SK-N-SH (cell line): ENCODE measurements at regions not wholly inside any gene's neighbourhood (a gene's known extent, or its start where the extent isn't known, plus 50 kb on each side); places are given as distances from the start of the nearest gene placed in this dataset.

Experiments
- CTCF ChIA-PET: fragments of 300-600, 350-600 bp; formaldehyde crosslinking; extraction: SDS; loops from one replicate; lab custom pipeline; 2021; lab: Yijun Ruan, JAX
- POLR2A ChIA-PET: fragments of 350-600 bp; sonication (Branson Sonifier 250); formaldehyde crosslinking; extraction: SDS; loops from one replicate; lab custom pipeline; 2020; ENCODE audit warnings: antibody characterized with exemption, inconsistent platforms; lab: Yijun Ruan, JAX
- DNase-seq: peaks from one replicate; pipeline ENCODE4 v3.0.0; 2012
- H2AFZ ChIP-seq: fragments of 200-600 bp; sonication (generic); 2 replicates; pipeline ENCODE4 v1.8.1; 2016; ENCODE audit warnings: antibody characterized with exemption, mild to moderate bottlenecking, low read depth
- H3F3A ChIP-seq: fragments of 200-600 bp; sonication (generic); replicated peaks from 2 replicates; pipeline ENCODE3; 2016; ENCODE audit warnings: antibody characterized with exemption, mild to moderate bottlenecking; ENCODE audit not compliant: insufficient read depth
- H3K27ac ChIP-seq, 2 experiments: fragments of 200-500 bp in 1 of 2; fragments of 200-600 bp in 1 of 2; sonication (Bioruptor generic) in 1 of 2; sonication (generic), shearing (Covaris generic) in 1 of 2; 2 replicates each; pipeline versions ENCODE4 v1.5.1 to v1.6.1; 2014 to 2016; ENCODE audit warnings: low read depth in 2 of 2, inconsistent platforms in 1 of 2, low read length in 1 of 2, mild to moderate bottlenecking in 1 of 2, mixed read lengths in 1 of 2
- H3K27me3 ChIP-seq: fragments of 200-600 bp; sonication (generic), shearing (Covaris generic); 2 replicates; pipeline ENCODE4 v1.6.1; 2016; ENCODE audit warnings: mixed run types; ENCODE audit not compliant: insufficient read depth
- H3K36me3 ChIP-seq, 2 experiments: fragments of 200-500 bp in 1 of 2; fragments of 200-600 bp in 1 of 2; sonication (Bioruptor generic) in 1 of 2; sonication (generic) in 1 of 2; replicated peaks in 1 of 2; 2 replicates each; pipeline versions ENCODE3 to v1.5.1; 2014 to 2016; ENCODE audit warnings: low read length in 1 of 2, mild to moderate bottlenecking in 1 of 2; ENCODE audit not compliant: insufficient read depth in 2 of 2, control insufficient read depth in 1 of 2
- H3K4me1 ChIP-seq, 2 experiments: fragments of 200-500 bp in 1 of 2; fragments of 200-600 bp in 1 of 2; sonication (Bioruptor generic) in 1 of 2; sonication (generic), shearing (Covaris generic) in 1 of 2; 2 replicates each; pipeline versions ENCODE4 v1.5.1 to v1.6.1; 2014 to 2016; ENCODE audit warnings: low read depth in 1 of 2, low read length in 1 of 2, mixed run types in 1 of 2; ENCODE audit not compliant: insufficient read depth in 2 of 2, control insufficient read depth in 1 of 2
- H3K4me2 ChIP-seq: fragments of 200-600 bp; sonication (generic), shearing (Covaris generic); 2 replicates; pipeline ENCODE4 v1.6.1; 2017; ENCODE audit warnings: mixed run types
- H3K4me3 ChIP-seq, 2 experiments: fragments of 200-500 bp in 1 of 2; fragments of 200-600 bp in 1 of 2; sonication (Bioruptor generic) in 1 of 2; sonication (generic), shearing (Covaris generic) in 1 of 2; 2 replicates each; pipeline versions ENCODE4 v1.5.1 to v1.8.1; 2014 to 2016; ENCODE audit warnings: low read depth in 2 of 2, inconsistent platforms in 1 of 2, low read length in 1 of 2, mild to moderate bottlenecking in 1 of 2, mixed read lengths in 1 of 2, moderate library complexity in 1 of 2
- H3K79me2 ChIP-seq: fragments of 200-600 bp; sonication (generic); 2 replicates; pipeline ENCODE4 v1.8.1; 2017; ENCODE audit warnings: mild to moderate bottlenecking; ENCODE audit not compliant: insufficient read depth
- H3K9ac ChIP-seq: fragments of 200-600 bp; sonication (generic); 2 replicates; pipeline ENCODE4 v1.6.1; 2017; ENCODE audit warnings: mixed run types
- H3K9me2 ChIP-seq: fragments of 200-600 bp; sonication (generic); 2 replicates; pipeline ENCODE4 v1.6.1; 2017; ENCODE audit warnings: mixed run types
- H3K9me3 ChIP-seq: fragments of 200-600 bp; sonication (generic); 2 replicates; pipeline ENCODE4 v1.6.1; 2017; ENCODE audit warnings: mixed run types, mild to moderate bottlenecking, moderate library complexity
- H4K20me1 ChIP-seq: fragments of 200-600 bp; sonication (generic); 2 replicates; pipeline ENCODE4 v1.6.1; 2017; ENCODE audit warnings: mild to moderate bottlenecking, mixed run types; ENCODE audit not compliant: insufficient read depth
- ELF1 ChIP-seq: IDR thresholded peaks from 2 replicates; pipeline ENCODE4 v1.4.0; 2012
- FOXM1 ChIP-seq: IDR thresholded peaks from 2 replicates; pipeline ENCODE4 v1.4.0; 2012; ENCODE audit warnings: low read depth, mild to moderate bottlenecking
- GATA2 ChIP-seq: sonication (generic); formaldehyde crosslinking; IDR thresholded peaks from 2 replicates; pipeline ENCODE4 v1.5.0; 2020; ENCODE audit warnings: mild to moderate bottlenecking, missing genetic modification reagents
- JUND ChIP-seq: IDR thresholded peaks from 2 replicates; pipeline ENCODE4 v1.4.0; 2012
- MAX ChIP-seq: IDR thresholded peaks from 2 replicates; pipeline ENCODE4 v1.4.0; 2012; ENCODE audit warnings: low read depth
- MEF2A ChIP-seq: IDR thresholded peaks from 2 replicates; pipeline ENCODE4 v1.4.0; 2012; ENCODE audit warnings: low read depth, borderline replicate concordance
- MXI1 ChIP-seq: IDR thresholded peaks from 2 replicates; pipeline ENCODE4 v1.6.1; 2012; ENCODE audit warnings: mild to moderate bottlenecking, low read depth, low read length, improper control_type of control experiment
- NRF1 ChIP-seq: IDR thresholded peaks from 2 replicates; pipeline ENCODE4 v1.6.1; 2012; ENCODE audit warnings: low read depth, mild to moderate bottlenecking, low read length
- POLR2AphosphoS5 ChIP-seq: IDR thresholded peaks from 2 replicates; pipeline ENCODE4 v1.6.1; 2012; ENCODE audit warnings: low read depth, low read length
- RAD21 ChIP-seq: IDR thresholded peaks from 2 replicates; pipeline ENCODE4 v1.6.1; 2012; ENCODE audit warnings: mild to moderate bottlenecking, low read length
- RFX5 ChIP-seq: IDR thresholded peaks from 2 replicates; pipeline ENCODE4 v1.6.1; 2012; ENCODE audit warnings: mild to moderate bottlenecking, improper control_type of control experiment, low read length
- RXRA ChIP-seq: IDR thresholded peaks from 2 replicates; pipeline ENCODE4 v1.4.0; 2012; ENCODE audit warnings: low read depth, mild to moderate bottlenecking, borderline replicate concordance
- SMC3 ChIP-seq: IDR thresholded peaks from 2 replicates; pipeline ENCODE4 v1.6.1; 2012; ENCODE audit warnings: low read depth, low read length, improper control_type of control experiment
- USF2 ChIP-seq: fragments of 150-350 bp; IDR thresholded peaks from 2 replicates; pipeline ENCODE4 v1.6.1; 2017; ENCODE audit warnings: antibody characterized with exemption, low read length, low read depth, borderline replicate concordance
- WGBS: methylation state at CpG from one replicate; pipeline ENCODE4 v1.1.6; 2017; ENCODE audit warnings: low lambda C conversion rate; 5-methylcytosine and 5-hydroxymethylcytosine counted together
- TF ChIP-seq, protein P1 (sequence below): IDR thresholded peaks from 2 replicates; pipeline ENCODE4 v1.4.0; 2012; ENCODE audit warnings: low read depth, borderline replicate concordance

GRCh38 chr17:33908363-33909064 lies 346.6 kb upstream of the CCL2 start (continued):
- no peak for TF ChIP-seq RFX5
- no peak for TF ChIP-seq MEF2A
- TF ChIP-seq POLR2AphosphoS5: no peak

DNA sequence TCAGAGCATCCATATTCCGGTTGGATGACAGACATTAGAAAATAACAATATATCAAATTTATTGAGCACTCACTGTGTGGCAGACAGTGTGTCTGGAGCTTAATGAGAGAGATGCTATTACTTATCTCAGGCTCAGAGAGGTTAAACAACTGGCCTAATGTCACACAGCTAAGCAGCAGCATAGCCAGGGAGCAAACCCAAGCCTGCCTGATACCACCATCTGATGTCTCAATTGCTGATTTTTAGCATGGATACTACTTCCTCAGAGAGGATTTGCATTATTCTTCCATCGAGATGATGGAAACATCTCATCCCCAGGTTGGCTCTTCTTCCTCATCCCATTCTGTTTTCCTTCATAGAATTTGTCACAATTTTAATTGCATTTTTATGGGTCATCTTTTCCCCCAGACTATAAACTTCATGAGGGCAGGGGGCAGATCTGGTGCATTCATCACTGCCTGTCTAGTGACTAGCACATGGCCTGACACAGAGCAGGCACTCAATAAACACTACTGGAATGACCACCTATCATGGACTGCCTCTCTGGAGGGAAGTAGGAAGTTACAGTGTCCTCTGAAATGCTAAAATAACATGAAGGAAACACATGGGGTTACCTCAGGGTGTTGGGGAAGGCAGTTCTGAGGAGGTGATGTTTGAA lies 344.8 kb upstream of the CCL2 start:
- Histone ChIP-seq H3K9me3 (no peaks in the 10 kb centered on the region), H4K20me1 (no peaks in the 10 kb centered on the region), H3K36me3 (no peaks in the 10 kb centered on the region), H3K79me2 (no peaks in the 10 kb centered on the region), H3F3A (no peaks in the 10 kb centered on the region), H3K4me1 (no peaks in the 10 kb centered on the region), H3K27ac (no peak overlapping the region), H2AFZ (no peak overlapping the region), H3K9me2 (no peaks in the 10 kb centered on the region), H3K9ac (no peak overlapping the region), H3K4me2 (no peak overlapping the region), H3K4me3 (no peak overlapping the region), H3K27me3 (no peaks in the 10 kb centered on the region)
- WGBS: 33% methylated on average over 2 of the region's 2 CpGs
- no peak for DNase-seq
- CTCF ChIA-PET: interaction anchor here (1.3 kb wide), 1 partner anchor 15 kb away, joined by 3 read pairs; no protein-coding TSS in a partner anchor
- TF ChIP-seq MXI1 (no peak), FOXM1 (no peak), RXRA (no peak), MAX (no peak), SMC3 (no peak), NRF1 (no peak), POLR2AphosphoS5 (no peak), USF2 (no peak), RAD21 (no peak), ELF1 (no peak), GATA2 (CRISPR knock-in tag) (no peak), MEF2A (no peak), JUND (no peak)
- TF ChIP-seq, protein P1, sequence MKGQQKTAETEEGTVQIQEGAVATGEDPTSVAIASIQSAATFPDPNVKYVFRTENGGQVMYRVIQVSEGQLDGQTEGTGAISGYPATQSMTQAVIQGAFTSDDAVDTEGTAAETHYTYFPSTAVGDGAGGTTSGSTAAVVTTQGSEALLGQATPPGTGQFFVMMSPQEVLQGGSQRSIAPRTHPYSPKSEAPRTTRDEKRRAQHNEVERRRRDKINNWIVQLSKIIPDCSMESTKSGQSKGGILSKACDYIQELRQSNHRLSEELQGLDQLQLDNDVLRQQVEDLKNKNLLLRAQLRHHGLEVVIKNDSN: no peak
- POLR2A ChIA-PET: no interaction called here
